GM18507 (cell line): ENCODE measurements at regions not wholly inside any gene's neighbourhood (a gene's known extent, or its start where the extent isn't known, plus 50 kb on each side); places are given as distances from the start of the nearest gene placed in this dataset.
"Not testable (repeated sequence)": the region's sequence is repeated elsewhere in the genome, so short reads cannot be mapped to it uniquely, and the experiment has no call there.

Source experiments
- DNase-seq: peaks from one replicate; pipeline ENCODE4 v3.0.0; 2011; ENCODE audit warnings: low read depth; ENCODE audit not compliant: insufficient read length; ENCODE audit errors: extremely low spot score
- FAIRE-seq: peaks from 2 replicates; lab custom pipeline; 2011; peaks lifted over from hg19 to GRCh38; lab: Jason Lieb, UNC

- FAIRE-seq (no peak), DNase-seq (no peak)
Measured at GRCh38 chr15:62894322-62895085, 148.0 kb upstream of the TPM1 start.

DNA sequence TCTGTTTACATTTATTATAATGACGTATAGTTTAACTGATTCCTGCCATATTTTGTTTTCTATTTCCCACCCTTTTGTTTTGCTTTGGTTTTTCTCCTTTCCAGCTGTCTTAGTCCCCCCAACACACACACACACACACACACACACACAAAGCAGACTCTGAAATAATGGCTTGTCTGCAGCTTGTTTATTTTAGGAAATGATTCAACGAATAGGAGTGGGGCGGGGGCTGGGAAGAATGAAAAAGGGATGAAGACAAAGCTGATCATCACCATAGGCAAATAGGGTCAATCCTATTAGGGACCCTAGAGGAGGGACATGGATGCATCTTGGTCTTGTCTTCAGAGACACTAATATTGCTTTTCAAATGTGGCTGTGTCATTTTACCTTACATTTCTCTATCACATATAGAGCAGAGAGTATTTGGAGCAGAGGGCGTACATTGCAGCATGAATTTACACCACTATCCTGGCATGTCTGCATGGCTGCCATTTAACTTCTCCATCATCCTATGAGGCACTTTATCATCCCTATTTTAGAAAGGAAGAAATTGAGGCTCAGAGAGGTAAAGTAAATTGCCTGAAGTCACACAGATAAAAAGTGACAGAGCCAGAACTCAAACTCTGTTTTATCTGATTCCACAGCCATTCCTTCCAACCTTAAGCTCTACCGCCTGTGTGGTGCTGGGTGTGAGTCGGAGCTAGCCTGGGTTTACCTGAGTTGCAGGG lies 147.2 kb upstream of the TPM1 start:
- FAIRE-seq: no peak

DNA sequence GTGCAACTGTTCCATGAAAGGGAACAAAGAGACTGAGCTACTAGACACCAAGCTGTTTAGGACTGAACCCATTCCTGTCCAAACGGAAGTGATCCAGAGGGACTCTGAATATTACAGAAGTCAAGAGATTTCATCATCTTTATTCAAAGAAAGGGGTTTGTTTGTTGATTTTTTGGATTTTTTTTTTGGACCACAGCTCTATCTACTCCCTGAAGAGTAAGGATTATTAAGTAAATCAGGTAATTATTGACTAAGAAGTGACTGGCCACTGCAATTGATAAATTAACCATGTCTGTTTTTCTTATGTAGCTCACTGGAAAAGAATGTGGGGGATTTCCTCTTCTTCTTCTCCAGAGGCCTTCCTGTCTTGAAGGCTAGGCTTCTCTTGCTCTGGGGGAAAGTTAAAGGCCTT lies 146.6 kb upstream of the TPM1 start:
- FAIRE-seq: no peak
- no peak for DNase-seq

More for the DNA sequence above, 147.2 kb upstream of the TPM1 start:
- DNase-seq: no peak

- DNase-seq: no peak
Measured at GRCh38 chr15:62896380-62896866, 146.1 kb upstream of the TPM1 start.

GRCh38 chr15:62896969-62897486 lies 145.5 kb upstream of the TPM1 start:
- FAIRE-seq: no peak
- no peak for DNase-seq

More at GRCh38 chr15:62896380-62896866, 146.1 kb upstream of the TPM1 start:
- FAIRE-seq: no peak

GRCh38 chr15:62897634-62898033 lies 144.9 kb upstream of the TPM1 start:
- FAIRE-seq (no peak), DNase-seq (no peak)

DNA sequence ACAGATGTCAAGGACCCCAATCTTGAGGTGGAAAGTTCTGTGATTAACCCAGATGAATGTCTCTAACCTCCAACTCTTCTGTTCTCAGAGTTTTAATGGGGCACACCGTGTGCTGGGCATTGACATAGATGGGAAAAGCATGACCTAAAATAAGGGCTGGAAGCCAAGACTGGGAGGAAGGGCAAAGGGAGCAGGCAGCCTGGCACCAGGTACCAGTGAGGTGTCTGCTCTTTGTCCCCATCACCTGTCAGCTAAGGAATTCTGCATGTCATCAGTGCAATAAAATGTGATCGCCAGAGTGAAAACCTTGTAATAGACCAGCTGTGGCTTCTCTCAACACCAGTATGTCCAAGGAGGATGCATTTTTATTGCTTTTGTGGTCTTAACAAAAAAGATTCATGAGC lies 143.5 kb upstream of the TPM1 start:
- DNase-seq (no peak), FAIRE-seq (no peak)

DNA sequence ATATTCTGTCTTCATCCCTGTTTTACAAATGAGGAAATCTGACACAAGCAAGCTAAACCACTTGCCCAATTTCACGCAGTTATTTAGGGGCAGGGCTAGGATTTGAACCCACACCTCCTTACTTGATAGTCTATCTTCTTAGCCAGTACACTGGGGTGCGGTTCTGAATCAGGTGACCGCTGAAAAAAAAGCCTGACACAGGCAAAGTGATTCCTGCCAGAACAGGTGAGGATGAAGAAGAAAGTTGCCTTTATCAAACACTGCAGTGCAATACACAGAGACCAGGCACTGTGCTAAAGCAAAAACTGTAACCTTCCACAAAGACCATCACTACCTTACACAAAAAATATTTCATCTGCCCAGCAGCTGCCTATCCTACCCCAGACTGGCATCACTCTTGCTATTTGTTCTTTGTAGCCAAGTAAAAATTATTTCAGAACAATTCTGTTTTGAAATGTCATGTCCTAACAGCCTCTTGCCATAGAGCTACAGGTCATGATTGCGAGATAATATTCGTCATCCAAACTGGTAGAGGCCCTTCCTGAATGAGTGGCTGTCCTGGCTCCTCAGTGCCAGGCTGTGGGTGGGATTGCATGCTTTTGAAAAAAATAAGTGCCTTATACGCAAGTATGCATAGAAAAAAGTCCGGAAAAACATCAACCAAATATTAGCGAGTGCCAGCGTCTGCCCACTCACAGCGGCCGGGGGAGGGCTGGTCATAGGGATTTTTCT lies 142.3 kb upstream of the TPM1 start:
- FAIRE-seq: no peak

GRCh38 chr15:62901087-62901486 lies 141.5 kb upstream of the TPM1 start:
- FAIRE-seq (no peak), DNase-seq (no peak)

More for the DNA sequence above, 142.3 kb upstream of the TPM1 start:
- no peak for DNase-seq

- FAIRE-seq (no peak), DNase-seq (no peak)
Measured at GRCh38 chr15:62901909-62902546, 140.5 kb upstream of the TPM1 start.

GRCh38 chr15:62902821-62903220 lies 139.7 kb upstream of the TPM1 start:
- no peak for FAIRE-seq
- DNase-seq: no peak

DNA sequence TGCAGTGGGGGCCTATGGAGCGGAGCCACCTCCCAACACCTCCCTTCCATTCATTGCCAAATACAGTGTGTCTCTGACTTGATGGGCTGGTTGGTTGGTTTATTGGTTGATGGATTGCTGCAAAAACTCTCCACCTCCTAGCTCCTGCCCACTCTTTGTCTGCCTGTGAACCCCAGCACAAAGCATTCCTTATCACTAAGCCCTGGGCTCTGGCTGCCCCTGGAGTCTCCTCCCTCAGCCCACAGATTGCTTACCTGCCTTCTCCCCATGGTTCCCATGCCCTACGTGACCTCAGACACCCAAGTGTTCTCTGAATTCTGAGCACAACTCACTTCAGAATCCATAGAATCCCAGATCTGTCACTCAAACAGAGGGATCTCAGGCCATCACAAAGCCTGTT lies 139.1 kb upstream of the TPM1 start:
- FAIRE-seq (no peak), DNase-seq (no peak)

GRCh38 chr15:62904041-62904910 lies 138.3 kb upstream of the TPM1 start:
- no peak for FAIRE-seq

DNA sequence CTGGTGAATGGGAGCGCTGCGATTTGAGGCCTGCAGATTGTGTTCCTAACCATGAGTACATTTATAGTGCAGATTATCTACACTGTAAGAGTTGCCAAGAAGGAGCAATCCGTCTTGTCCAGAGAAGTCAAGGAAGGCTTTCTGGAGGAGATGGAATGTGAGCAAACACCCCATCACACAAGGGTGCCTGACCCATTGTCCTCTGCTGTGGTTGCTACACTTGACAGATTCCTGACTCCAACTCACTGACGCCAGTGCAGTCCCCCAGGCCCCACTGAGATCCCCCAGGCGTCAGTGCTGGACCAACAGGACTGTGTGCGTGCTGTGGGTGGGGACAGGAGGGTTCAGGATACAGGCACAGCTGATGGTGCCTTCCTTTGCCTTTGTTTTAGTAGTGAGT lies 135.9 kb upstream of the TPM1 start:
- DNase-seq (no peak), FAIRE-seq (no peak)

More at GRCh38 chr15:62904041-62904910, 138.3 kb upstream of the TPM1 start:
- DNase-seq: no peak

DNA sequence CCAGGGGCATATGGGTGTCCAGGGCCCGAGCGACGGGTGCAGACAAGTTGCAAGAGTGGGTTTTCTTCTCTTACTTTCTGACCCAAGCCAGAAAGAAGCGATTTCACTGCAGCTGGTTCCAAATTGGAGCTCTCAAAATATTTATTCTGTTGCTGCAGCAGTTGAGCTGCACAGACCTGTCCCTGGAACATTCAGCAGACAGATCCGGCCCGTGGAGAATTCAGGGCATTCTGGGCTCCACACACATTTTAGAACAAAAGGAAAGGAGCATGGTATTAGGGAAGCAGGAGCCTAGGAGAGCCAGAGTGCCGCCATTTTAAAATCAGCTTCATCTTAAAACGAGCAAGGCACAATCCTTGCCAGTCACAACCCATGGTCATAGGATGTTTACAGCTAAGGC lies 135.3 kb upstream of the TPM1 start:
- DNase-seq (no peak), FAIRE-seq (no peak)

- FAIRE-seq, DNase-seq: not testable (repeated sequence)
Measured at GRCh38 chr15:62908341-62908740, 134.2 kb upstream of the TPM1 start.

DNA sequence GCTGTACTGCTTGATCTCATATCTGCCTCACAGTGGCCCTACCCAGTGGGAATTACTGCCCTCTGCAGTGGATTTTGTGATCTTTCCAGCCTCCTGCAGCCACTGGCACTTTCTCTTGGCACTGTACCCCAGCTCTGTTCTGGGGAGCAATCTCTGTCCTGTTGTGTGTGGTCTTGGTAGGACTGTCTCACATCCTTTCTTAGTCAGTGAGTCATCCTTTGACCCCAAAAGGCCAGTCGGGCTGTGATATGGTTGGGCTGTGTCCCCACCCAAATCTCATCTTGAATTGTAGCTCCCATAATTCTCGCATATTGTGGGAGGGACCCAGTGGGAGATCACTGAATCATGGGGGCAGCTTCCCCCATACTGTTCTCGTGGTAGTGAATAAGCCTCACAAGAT lies 133.3 kb upstream of the TPM1 start:
- FAIRE-seq (no peak), DNase-seq (no peak)

GRCh38 chr15:62912282-62912681 lies 130.3 kb upstream of the TPM1 start:
- FAIRE-seq: no peak
- DNase-seq: no peak

DNA sequence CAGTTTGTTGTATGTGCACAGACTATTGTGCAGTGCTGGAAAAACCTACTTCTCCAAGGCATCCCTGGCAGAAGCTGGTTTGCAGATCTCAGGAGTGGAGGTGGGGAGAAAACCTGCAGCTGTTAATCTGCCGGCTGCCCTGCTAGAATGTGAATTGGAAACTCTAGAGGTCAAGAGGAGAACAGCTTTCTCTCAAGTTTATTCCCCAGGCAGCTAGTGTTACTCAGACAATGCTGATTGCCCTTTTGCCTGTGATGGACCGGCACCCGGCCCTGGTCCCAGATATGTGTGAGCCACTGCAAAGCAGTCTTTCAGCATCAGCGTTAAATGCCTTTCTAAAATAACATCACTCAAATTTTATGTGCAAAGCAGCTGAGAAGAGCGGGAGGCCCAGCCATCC lies 129.7 kb upstream of the TPM1 start:
- DNase-seq: no peak

More for the DNA sequence above, 129.7 kb upstream of the TPM1 start:
- no peak for FAIRE-seq
